Medulla oblongata (tissue), 1 donor: ENCODE measurements at regions not wholly inside any gene's neighbourhood (a gene's known extent, or its start where the extent isn't known, plus 50 kb on each side); places are given as distances from the start of the nearest gene placed in this dataset.

Source experiments
- DNase-seq: peaks from one replicate; pipeline ENCODE4 v3.0.0-alpha.2; 2015; ENCODE audit errors: extremely low spot score

DNA sequence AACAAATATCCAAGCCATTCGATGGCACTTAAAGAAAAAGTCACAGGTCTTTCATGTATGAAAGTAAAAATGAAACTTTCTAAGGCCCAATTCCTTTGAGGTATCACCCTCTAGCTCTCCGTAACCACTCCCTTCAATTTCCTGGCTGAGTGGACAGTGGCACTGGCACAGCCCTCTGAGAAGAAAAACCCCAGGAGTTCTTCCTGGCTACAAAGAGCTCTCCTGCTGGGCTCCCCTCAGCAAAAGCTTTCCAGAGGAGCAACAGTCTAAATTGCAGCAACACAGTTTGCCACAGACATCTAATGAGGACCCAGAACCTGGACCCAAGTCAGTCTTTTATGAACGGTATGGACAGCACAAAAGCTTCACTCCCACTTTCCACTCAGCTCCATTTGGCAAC, 71.8 kb downstream of the FUNDC1 start:
- DNase-seq: no peak

- peak; percentile 57 for DNase-seq
Measured at GRCh38 chrX:44462850-44463249, 79.8 kb downstream of the FUNDC1 start.

- no peak for DNase-seq
Measured at GRCh38 chrX:44459501-44459900, 83.2 kb downstream of the FUNDC1 start.

- no peak for DNase-seq
Measured at GRCh38 chrX:44456685-44457084, 86.0 kb downstream of the FUNDC1 start.

GRCh38 chrX:44451056-44451455, 91.6 kb downstream of the FUNDC1 start:
- no peak for DNase-seq

GRCh38 chrX:44447214-44447613, 95.4 kb downstream of the FUNDC1 start:
- DNase-seq: no peak

GRCh38 chrX:44440006-44440405, 96.5 kb upstream of the EFHC2 start:
- DNase-seq: no peak

DNA sequence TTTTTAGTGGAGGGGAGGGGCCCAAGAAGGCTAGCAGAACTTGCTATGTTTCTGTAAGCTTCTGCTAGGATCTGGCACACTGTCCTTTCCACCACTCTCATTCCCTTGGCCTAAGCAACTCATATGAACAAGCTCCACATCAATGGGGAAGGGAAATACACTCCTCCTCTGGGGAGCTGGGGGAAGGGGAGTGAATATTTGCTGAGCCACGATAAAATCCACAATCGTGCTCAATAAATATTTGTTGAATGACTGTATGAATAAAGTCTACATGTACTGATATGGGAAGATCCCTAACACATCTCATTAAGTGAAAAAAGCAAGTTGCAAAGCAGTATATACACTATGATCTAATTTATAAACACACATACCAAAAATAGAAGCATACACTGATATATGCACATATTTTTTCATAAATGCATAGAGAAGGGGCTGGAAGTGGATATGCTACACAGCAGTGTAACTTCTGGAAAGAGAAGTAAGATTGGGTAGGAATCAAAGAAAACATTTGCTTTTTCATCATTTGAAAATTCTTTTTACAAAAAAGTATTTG, 95.8 kb upstream of the EFHC2 start:
- DNase-seq: no peak

GRCh38 chrX:44435047-44435446, 91.6 kb upstream of the EFHC2 start:
- no peak for DNase-seq

GRCh38 chrX:44433556-44433955, 90.1 kb upstream of the EFHC2 start:
- DNase-seq: no peak

DNA sequence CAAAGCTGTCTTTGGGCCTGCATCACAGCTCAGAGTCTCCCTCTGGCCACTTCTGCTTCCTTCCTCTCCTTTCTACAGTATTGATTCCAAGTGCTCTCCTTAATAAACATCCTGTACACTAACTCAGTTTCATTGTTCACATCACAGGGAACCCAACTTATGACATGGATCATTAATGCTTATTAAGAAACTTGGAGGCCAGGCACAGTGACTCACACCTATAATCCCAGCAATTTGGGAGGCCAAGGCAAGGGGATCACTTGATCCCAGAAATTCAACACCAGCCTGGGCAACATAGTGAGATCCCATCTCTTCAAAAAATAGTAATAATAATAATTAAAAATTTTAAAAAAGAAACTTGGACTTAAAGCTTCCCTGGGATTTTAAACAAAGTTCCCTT, 89.2 kb upstream of the EFHC2 start:
- peak; percentile 33 for DNase-seq

- no peak for DNase-seq
Measured at GRCh38 chrX:44431194-44431593, 87.7 kb upstream of the EFHC2 start.

DNA sequence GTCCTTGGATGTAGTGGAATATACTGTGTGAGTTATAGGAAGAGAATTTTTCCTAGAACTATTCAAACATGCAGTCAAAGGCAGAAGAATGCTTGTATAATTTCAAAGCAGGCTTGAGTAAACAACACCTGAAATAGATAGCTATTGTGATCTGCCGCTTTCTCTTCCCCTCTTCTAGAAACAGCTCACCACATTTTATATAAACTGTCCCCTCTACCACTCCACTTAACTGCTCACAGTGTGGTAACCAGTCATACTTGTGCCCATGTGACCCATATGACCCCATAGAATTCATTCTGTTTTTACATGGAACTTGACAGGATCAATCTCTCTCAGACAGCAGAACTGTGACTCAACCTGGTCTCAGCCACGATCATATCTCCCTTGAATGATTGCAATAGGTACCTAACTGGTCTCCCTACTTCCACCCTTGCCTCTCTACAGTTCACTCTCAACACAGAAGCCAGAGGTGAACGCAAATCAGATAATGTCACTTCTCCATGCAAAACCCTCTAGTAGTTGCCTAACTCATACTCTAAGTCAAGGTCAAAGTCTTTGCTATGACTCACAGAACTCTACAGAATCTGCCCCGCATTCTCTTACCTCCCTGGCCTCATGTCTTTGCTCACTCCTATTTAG, 85.6 kb upstream of the EFHC2 start:
- DNase-seq: no peak

DNA sequence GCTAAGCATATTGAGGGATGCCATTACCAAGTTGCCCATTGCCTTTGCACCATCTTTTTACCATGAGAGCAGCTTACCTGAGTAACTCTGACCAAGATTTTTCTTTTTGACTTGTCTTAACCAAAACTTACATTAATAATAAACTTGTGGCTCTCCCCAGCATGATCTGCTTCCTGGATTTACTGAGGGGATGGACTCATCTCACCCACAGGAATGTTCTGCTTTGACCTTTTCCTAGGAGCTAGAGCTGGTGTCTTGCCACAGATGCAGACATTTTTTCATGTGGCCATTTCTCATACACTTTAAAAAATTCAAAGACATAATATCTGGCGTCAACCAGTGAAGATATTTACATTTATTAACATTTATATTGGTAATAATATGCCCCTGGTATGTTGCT, 79.2 kb upstream of the EFHC2 start:
- no peak for DNase-seq

DNA sequence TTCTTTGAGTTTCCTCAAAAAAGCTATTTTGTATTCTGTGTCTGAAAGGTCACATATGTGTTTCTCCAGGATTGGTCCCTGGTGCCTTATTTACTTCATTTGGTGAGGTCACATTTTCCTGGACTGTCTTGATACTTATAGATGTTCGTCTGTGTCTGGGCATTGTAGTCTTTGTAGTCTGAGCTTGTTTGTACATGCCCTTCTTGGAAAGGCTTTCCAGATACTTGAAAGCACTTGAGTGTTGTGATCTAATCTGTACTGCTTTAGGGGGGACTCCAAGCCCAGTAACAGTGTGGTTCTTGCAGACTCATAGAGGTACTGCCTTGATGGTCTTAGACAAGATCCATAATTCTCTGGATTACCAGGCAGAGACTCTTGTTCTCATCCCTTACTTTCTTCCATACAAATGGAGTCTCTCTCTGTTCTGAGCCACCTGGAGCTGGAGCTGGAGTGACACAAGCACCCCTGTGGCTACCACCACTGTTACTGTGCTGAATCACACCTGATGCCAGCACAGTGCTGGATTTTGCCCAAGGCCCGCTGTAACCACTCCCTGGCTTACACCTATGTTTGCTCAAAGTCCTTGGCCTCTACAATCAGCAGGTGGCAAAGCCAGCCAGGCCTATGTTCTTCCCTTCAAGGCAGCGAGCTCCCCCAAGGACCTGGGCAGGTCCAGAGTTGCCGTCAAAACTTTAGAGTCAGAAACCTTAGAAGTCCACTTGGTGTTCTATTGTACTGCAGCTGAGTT, 72.3 kb upstream of the EFHC2 start:
- no peak for DNase-seq

DNA sequence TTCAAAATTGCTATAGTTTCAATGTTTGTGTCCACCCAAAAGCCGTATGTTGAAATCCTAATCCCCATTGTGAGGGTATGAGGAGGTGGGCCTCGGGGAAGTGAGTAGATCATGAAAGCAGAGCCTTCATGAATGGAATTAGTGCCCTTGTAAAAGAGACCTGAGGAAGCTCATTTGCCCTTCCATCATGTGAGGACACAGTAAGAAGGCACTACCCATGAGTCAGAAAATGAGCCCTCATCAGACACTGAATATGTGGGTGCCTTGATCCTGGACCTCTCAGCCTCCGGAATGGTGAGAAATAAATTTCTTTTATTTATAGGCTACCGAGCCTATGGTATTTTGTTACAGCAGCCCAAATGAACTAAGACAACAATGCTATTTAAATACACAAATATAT, 57.7 kb upstream of the EFHC2 start:
- no peak for DNase-seq

DNA sequence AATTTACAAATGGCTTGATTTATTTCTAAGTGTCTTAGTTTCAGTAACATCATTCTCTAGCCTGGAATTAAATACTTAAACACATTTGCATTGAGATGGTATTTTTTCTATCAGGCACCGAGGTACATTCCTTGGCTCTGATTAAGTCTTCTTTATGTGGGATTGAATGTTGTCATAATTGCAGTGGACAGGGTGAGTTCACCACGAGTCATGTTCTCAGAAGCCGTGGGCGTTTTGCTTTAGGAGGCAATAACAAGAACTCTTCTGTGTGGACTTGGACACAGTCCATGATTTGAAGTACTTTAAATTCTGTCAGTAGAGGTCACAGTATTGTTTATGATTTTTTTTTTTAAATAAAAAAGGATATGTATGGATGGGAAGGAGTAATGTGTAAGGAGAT, 57.1 kb upstream of the EFHC2 start:
- DNase-seq: peak; percentile 7

DNA sequence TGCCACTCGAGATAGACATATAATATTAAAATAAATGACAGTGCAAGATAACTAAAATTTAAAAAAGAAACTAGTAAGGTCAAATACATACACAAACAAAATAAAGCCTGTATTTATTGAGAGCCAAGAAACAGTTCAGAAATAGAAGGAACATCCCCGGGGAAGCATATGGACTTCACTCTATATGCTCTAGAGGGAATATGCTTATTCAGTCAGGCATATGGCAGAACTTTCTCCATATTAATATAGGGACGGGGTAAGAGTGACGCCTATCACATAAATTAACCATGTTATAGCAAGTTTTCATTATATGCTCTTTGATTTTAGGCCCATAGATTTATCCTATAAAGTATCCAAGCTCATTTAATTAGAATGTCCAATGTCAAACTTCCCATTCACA, 56.7 kb upstream of the EFHC2 start:
- no peak for DNase-seq
